Mesenchymal stem cell (in vitro differentiated cells and primary cell): ENCODE measurements at regions not wholly inside any gene's neighbourhood (a gene's known extent, or its start where the extent isn't known, plus 50 kb on each side); places are given as distances from the start of the nearest gene placed in this dataset.

Source experiments
- DNase-seq: peaks from one replicate; pipeline ENCODE4 v3.0.0-alpha.2; 2013
- H2AFZ ChIP-seq: one replicate; pipeline ENCODE4 v1.6.1; 2013; ENCODE audit warnings: low read depth, mild to moderate bottlenecking, control low read depth, inconsistent platforms, low read length, moderate library complexity
- H2AK5ac ChIP-seq: 2 replicates; pipeline ENCODE4 v1.6.1; 2013; ENCODE audit warnings: low read length, moderate library complexity, mild to moderate bottlenecking, inconsistent platforms; ENCODE audit not compliant: severe bottlenecking
- H2BK120ac ChIP-seq: one replicate; pipeline ENCODE4 v1.6.1; 2013; ENCODE audit warnings: low read depth, mild to moderate bottlenecking, inconsistent platforms, low read length, moderate library complexity
- H2BK12ac ChIP-seq, 2 experiments: one replicate each; pipeline ENCODE4 v1.6.1; 2013; ENCODE audit warnings: inconsistent platforms in 2 of 2, low read length in 2 of 2, mild to moderate bottlenecking in 2 of 2, moderate library complexity in 2 of 2, control low read depth in 1 of 2
- H2BK15ac ChIP-seq: one replicate; pipeline ENCODE4 v1.6.1; 2013; ENCODE audit warnings: mild to moderate bottlenecking, low read depth, inconsistent platforms; ENCODE audit not compliant: poor library complexity, severe bottlenecking
- H2BK5ac ChIP-seq: 2 replicates; pipeline ENCODE4 v1.6.1; 2013; ENCODE audit warnings: low read depth, mild to moderate bottlenecking, low read length, control low read depth, inconsistent platforms; ENCODE audit not compliant: poor library complexity, severe bottlenecking
- H3K14ac ChIP-seq, 2 experiments: one replicate each; pipeline ENCODE4 v1.6.1; 2013; ENCODE audit warnings: inconsistent platforms in 2 of 2, low read length in 2 of 2, control low read depth in 1 of 2, mild to moderate bottlenecking in 1 of 2, moderate library complexity in 1 of 2
- H3K18ac ChIP-seq, 2 experiments: one replicate each; pipeline ENCODE4 v1.6.1; 2013; ENCODE audit warnings: inconsistent platforms in 2 of 2, low read length in 2 of 2, control low read depth in 1 of 2, low read depth in 1 of 2, mild to moderate bottlenecking in 1 of 2
- H3K23ac ChIP-seq, 2 experiments: one replicate each; pipeline ENCODE4 v1.6.1; 2013; ENCODE audit warnings: inconsistent platforms in 2 of 2, low read length in 2 of 2, mild to moderate bottlenecking in 2 of 2, moderate library complexity in 2 of 2, control low read depth in 1 of 2
- H3K27ac ChIP-seq: 2 replicates; pipeline ENCODE4 v1.5.1; 2013; ENCODE audit warnings: mild to moderate bottlenecking, moderate library complexity, low read length, control low read depth, inconsistent platforms; ENCODE audit not compliant: poor library complexity, severe bottlenecking
- H3K27me3 ChIP-seq, 2 experiments: 2 replicates each; pipeline versions ENCODE4 v1.6.1 to v1.7.0; 2013; ENCODE audit warnings: low read length in 2 of 2, mild to moderate bottlenecking in 2 of 2, moderate library complexity in 2 of 2, control low read depth in 1 of 2, inconsistent platforms in 1 of 2; ENCODE audit not compliant: control insufficient read depth in 1 of 2, insufficient read depth in 1 of 2
- H3K36me3 ChIP-seq, 2 experiments: 2 replicates each; pipeline versions ENCODE4 v1.6.1 to v1.7.0; 2013; ENCODE audit warnings: low read length in 2 of 2, control low read depth in 1 of 2, inconsistent platforms in 1 of 2, low read depth in 1 of 2, mild to moderate bottlenecking in 1 of 2; ENCODE audit not compliant: insufficient read depth in 2 of 2, control insufficient read depth in 1 of 2
- H3K4ac ChIP-seq, 2 experiments: one replicate each; pipeline ENCODE4 v1.6.1; 2013; ENCODE audit warnings: inconsistent platforms in 2 of 2, low read length in 2 of 2, mild to moderate bottlenecking in 2 of 2, moderate library complexity in 2 of 2, control low read depth in 1 of 2, low read depth in 1 of 2
- H3K4me1 ChIP-seq: 2 replicates; pipeline ENCODE4 v1.6.1; 2013; ENCODE audit warnings: low read depth, low read length, control low read depth; ENCODE audit not compliant: control insufficient read depth, insufficient read depth
- H3K4me2 ChIP-seq: 2 replicates; pipeline ENCODE4 v1.6.1; 2013; ENCODE audit warnings: low read length, mild to moderate bottlenecking, inconsistent platforms; ENCODE audit not compliant: poor library complexity, severe bottlenecking
- H3K4me3 ChIP-seq, 2 experiments: 2 replicates each; pipeline versions ENCODE4 v1.5.1 to v1.7.0; 2013; ENCODE audit warnings: low read length in 2 of 2, mild to moderate bottlenecking in 2 of 2, control low read depth in 1 of 2, low read depth in 1 of 2; ENCODE audit not compliant: insufficient read depth in 1 of 2
- H3K79me1 ChIP-seq: replicated peaks from 2 replicates; pipeline ENCODE4 v1.6.1; 2013; ENCODE audit warnings: mild to moderate bottlenecking, control low read depth, low read length, inconsistent platforms; ENCODE audit not compliant: poor library complexity, severe bottlenecking
- H3K9ac ChIP-seq: 2 replicates; pipeline ENCODE4 v1.7.0; 2013; ENCODE audit warnings: mild to moderate bottlenecking, low read length, moderate library complexity
- H3K9me3 ChIP-seq: 2 replicates; pipeline ENCODE4 v1.7.0; 2013; ENCODE audit warnings: mild to moderate bottlenecking, low read length; ENCODE audit not compliant: control insufficient read depth
- H4K8ac ChIP-seq: one replicate; pipeline ENCODE4 v1.6.1; 2013; ENCODE audit warnings: inconsistent platforms, mild to moderate bottlenecking, low read length, moderate library complexity
- H4K91ac ChIP-seq: one replicate; pipeline ENCODE4 v1.6.1; 2013; ENCODE audit warnings: mild to moderate bottlenecking, low read length, inconsistent platforms
- WGBS: methylation state at CpG from one replicate; pipeline ENCODE4 v1.1.7; 2013; ENCODE audit warnings: mixed read lengths; 5-methylcytosine and 5-hydroxymethylcytosine counted together

DNA sequence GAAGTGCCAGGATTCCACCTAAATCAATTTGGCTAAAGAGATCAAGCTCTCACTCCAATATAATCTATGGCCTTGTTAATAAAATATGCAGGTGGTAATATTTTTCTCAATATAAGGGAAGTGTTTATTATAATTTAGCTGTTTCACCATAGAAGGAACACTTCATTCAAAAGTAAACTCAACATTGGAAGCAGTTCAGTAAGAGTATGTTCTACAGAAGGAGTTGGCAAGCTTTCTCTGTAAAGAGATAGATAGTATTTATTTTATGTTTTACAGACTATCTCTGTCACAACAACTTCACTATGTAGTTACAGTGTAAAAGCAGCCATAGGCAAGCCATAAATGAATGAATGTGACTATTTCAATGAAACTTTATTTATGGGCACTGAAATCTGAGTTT lies 313.6 kb upstream of the ANO3 start:
- H3K18ac ChIP-seq: no peak overlapping the region
- no peak overlapping the region for H3K9ac ChIP-seq
- H2AFZ ChIP-seq: no peak overlapping the region
- H3K23ac ChIP-seq: no peak overlapping the region
- no peak overlapping the region for H4K8ac ChIP-seq
- no peak overlapping the region for H2BK12ac ChIP-seq
- no peaks in the 10 kb centered on the region for H3K36me3 ChIP-seq
- no peak overlapping the region for H3K27ac ChIP-seq
- no peak overlapping the region for H2BK5ac ChIP-seq
- H2BK15ac ChIP-seq: no peak overlapping the region
- DNase-seq: no peak
- H3K79me1 ChIP-seq: no peaks in the 10 kb centered on the region
- no peak overlapping the region for H2BK120ac ChIP-seq
- no peak overlapping the region for H3K4me3 ChIP-seq
- no peak overlapping the region for H3K14ac ChIP-seq
- H2AK5ac ChIP-seq: no peak overlapping the region
- no peak overlapping the region for H3K4ac ChIP-seq
- no peak overlapping the region for H3K4me2 ChIP-seq
- H3K27me3 ChIP-seq: no peaks in the 10 kb centered on the region
- no peak overlapping the region for H4K91ac ChIP-seq
- H3K9me3 ChIP-seq: no peaks in the 10 kb centered on the region
- no peaks in the 10 kb centered on the region for H3K4me1 ChIP-seq

DNA sequence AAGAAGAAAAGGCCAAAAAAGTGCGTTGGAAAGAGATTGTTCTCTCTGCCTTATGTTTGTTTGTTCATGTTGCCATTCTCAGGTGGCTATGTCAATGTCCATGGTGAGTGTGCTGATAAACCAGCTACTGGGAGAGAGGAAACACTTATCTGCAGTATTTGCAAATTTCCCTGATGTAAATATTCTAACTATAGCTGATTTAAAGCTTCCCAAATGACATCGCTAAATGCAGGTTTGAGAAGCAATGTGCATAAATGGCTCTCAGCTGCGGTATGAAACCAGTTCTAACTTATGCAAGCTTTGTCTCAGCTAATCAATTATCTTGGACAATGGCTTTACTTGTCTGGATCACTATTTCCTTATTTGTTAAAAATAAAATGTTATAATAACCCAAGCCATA lies 312.5 kb upstream of the ANO3 start:
- H3K4me2 ChIP-seq: no peak overlapping the region
- no peak overlapping the region for H2BK12ac ChIP-seq
- no peak overlapping the region for H3K9ac ChIP-seq
- no peaks in the 10 kb centered on the region for H3K36me3 ChIP-seq
- H2BK15ac ChIP-seq: no peak overlapping the region
- no peak overlapping the region for H4K91ac ChIP-seq
- H2BK5ac ChIP-seq: no peak overlapping the region
- no peak overlapping the region for H3K27ac ChIP-seq
- no peak overlapping the region for H3K4me3 ChIP-seq
- H3K4me1 ChIP-seq: no peaks in the 10 kb centered on the region
- H3K4ac ChIP-seq: no peak overlapping the region
- H3K9me3 ChIP-seq: no peaks in the 10 kb centered on the region
- no peak overlapping the region for H2AK5ac ChIP-seq
- 94% methylated on average over 3 of the region's 3 CpGs for WGBS
- no peak overlapping the region for H3K23ac ChIP-seq
- no peak overlapping the region for H2BK120ac ChIP-seq
- no peak for DNase-seq
- no peak overlapping the region for H2AFZ ChIP-seq
- H3K79me1 ChIP-seq: no peaks in the 10 kb centered on the region
- H3K27me3 ChIP-seq: no peaks in the 10 kb centered on the region
- H4K8ac ChIP-seq: no peak overlapping the region
- H3K18ac ChIP-seq: no peak overlapping the region
- no peak overlapping the region for H3K14ac ChIP-seq

DNA sequence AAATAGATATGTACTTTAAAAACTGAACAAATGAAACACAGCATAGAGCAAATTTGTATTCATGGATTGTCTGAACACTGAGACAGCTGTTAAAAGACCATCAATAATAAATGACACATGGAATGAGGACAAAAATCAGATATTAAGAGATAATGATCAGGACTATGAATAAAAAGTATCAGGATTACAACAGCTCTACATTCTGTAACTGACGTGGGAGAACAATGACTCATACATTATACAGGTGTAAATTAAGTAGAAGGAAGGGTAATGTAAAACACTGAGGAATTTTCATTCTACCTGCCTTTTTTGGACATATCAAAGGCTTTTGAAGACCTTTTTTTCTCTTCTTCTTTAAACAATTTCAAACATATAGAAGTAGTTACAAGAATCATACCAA lies 310.9 kb upstream of the ANO3 start:
- H3K4me3 ChIP-seq: no peak overlapping the region
- no peak overlapping the region for H4K91ac ChIP-seq
- H3K36me3 ChIP-seq: no peaks in the 10 kb centered on the region
- H3K23ac ChIP-seq: no peak overlapping the region
- H3K9ac ChIP-seq: no peak overlapping the region
- H3K4me2 ChIP-seq: no peak overlapping the region
- H2BK15ac ChIP-seq: no peak overlapping the region
- DNase-seq: no peak
- H3K18ac ChIP-seq: no peak overlapping the region
- H2BK5ac ChIP-seq: no peak overlapping the region
- H2BK120ac ChIP-seq: no peak overlapping the region
- no CpG with 5 or more reads among the region's 1 CpG for WGBS
- no peak overlapping the region for H3K14ac ChIP-seq
- no peaks in the 10 kb centered on the region for H3K4me1 ChIP-seq
- no peaks in the 10 kb centered on the region for H3K9me3 ChIP-seq
- H3K27me3 ChIP-seq: no peaks in the 10 kb centered on the region
- H4K8ac ChIP-seq: no peak overlapping the region
- H2AK5ac ChIP-seq: no peak overlapping the region
- no peak overlapping the region for H3K4ac ChIP-seq
- H3K79me1 ChIP-seq: no peaks in the 10 kb centered on the region
- H3K27ac ChIP-seq: no peak overlapping the region
- no peak overlapping the region for H2AFZ ChIP-seq
- H2BK12ac ChIP-seq: no peak overlapping the region

DNA sequence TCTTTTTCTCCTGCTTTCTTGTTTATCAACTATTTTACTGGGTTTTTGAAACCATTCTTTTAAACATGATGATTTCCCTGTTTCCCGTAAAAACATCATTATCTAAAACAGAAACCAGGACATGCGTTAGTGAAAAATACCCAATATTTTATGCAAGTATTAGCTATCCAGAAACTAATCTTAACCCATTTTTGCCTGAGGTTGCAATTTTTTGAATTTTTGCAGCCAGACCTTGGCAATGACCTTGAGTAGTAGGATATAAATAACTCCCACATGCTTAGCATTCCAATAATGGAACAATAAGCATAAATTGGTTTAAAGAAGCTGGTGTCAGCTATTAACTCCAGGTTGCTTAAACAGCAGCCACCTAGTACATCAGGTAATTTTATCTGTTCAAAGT lies 308.9 kb upstream of the ANO3 start:
- H4K91ac ChIP-seq: no peak overlapping the region
- no peak overlapping the region for H3K4ac ChIP-seq
- 88% methylated on average over 2 of the region's 2 CpGs for WGBS
- no peak overlapping the region for H2AFZ ChIP-seq
- no peaks in the 10 kb centered on the region for H3K27me3 ChIP-seq
- H3K4me2 ChIP-seq: no peak overlapping the region
- no peak overlapping the region for H2BK120ac ChIP-seq
- no peaks in the 10 kb centered on the region for H3K9me3 ChIP-seq
- no peaks in the 10 kb centered on the region for H3K4me1 ChIP-seq
- DNase-seq: no peak
- H3K79me1 ChIP-seq: no peaks in the 10 kb centered on the region
- H2AK5ac ChIP-seq: no peak overlapping the region
- H3K9ac ChIP-seq: no peak overlapping the region
- no peak overlapping the region for H2BK12ac ChIP-seq
- no peak overlapping the region for H2BK15ac ChIP-seq
- H3K36me3 ChIP-seq: no peaks in the 10 kb centered on the region
- H3K4me3 ChIP-seq: no peak overlapping the region
- H3K18ac ChIP-seq: no peak overlapping the region
- H4K8ac ChIP-seq: no peak overlapping the region
- no peak overlapping the region for H3K14ac ChIP-seq
- H3K27ac ChIP-seq: no peak overlapping the region
- H2BK5ac ChIP-seq: no peak overlapping the region
- no peak overlapping the region for H3K23ac ChIP-seq
